HT1080 (cell line): ENCODE measurements at regions not wholly inside any gene's neighbourhood (a gene's known extent, or its start where the extent isn't known, plus 50 kb on each side); places are given as distances from the start of the nearest gene placed in this dataset. TPM values are rescaled to one million over a fixed set of nuclear protein-coding genes. Genes with fewer than 3 reads are reported as not detected.
"Not testable (repeated sequence)": the region's sequence is repeated elsewhere in the genome, so short reads cannot be mapped to it uniquely, and the experiment has no call there.

Experiments
- DNase-seq: peaks from one replicate; pipeline ENCODE4 v3.0.0-alpha.2; 2015; ENCODE audit warnings: low read depth
- small RNA-seq: library from RNA; depleted of rRNA; stranded (forward); fragments of <200 nt; gene quantifications from one replicate; pipeline ENCODE3, GENCODE V24; 2014

- not testable (repeated sequence) for DNase-seq
These were observed 158.0 kb downstream of the GNAI1 start for GRCh38 chr7:80292634-80293033.

GRCh38 chr7:80288175-80289122 lies 153.8 kb downstream of the GNAI1 start:
- peak; percentile 98 for DNase-seq

- no peak for DNase-seq
These were observed 153.0 kb downstream of the GNAI1 start for GRCh38 chr7:80287400-80288174.

GRCh38 chr7:80286611-80287010 lies 152.0 kb downstream of the GNAI1 start:
- no peak for DNase-seq

GRCh38 chr7:80284855-80285254 lies 150.2 kb downstream of the GNAI1 start:
- DNase-seq, result peak; percentile 57

- DNase-seq, result no peak
These were observed 145.1 kb downstream of the GNAI1 start for GRCh38 chr7:80279760-80280159.

- DNase-seq, result no peak
These were observed 144.1 kb downstream of the GNAI1 start for GRCh38 chr7:80278737-80279136.

- DNase-seq, result no peak
These were observed 143.1 kb downstream of the GNAI1 start for GRCh38 chr7:80277434-80278427.

Small RNAs in the stretch of these regions (small RNA-seq; reads per million reads assigned to genes)
- not detected for gene RN7SL35P
- gene SNRPBP1, result not detected
